ENCODE measurements at regions not wholly inside any gene's neighbourhood (a gene's known extent, or its start where the extent isn't known, plus 50 kb on each side); places are given as distances from the start of the nearest gene placed in this dataset.
"Not testable (repeated sequence)": the region's sequence is repeated elsewhere in the genome, so short reads cannot be mapped to it uniquely, and the experiment has no call there.

DNA sequence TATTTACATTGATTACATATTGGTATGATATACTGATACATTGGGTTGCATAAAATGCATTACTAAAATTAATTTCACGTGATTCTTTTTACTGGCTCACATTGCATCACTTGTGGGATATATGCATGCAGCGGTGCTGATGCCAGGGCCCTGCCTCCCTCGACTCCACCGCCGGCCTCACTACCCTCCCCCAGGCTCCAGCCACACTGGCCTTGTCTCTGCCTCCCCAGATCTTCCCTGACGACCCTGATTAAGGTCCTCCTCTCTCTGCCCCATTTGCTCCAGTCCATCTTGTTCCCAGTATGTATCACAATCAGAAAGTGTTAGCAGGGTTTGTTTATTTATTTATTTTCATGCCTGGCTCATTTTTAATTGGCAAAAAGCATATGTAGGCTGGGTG is 306.8 kb downstream of the FOXL1 start:
- TF ChIP-seq, protein P1, sequence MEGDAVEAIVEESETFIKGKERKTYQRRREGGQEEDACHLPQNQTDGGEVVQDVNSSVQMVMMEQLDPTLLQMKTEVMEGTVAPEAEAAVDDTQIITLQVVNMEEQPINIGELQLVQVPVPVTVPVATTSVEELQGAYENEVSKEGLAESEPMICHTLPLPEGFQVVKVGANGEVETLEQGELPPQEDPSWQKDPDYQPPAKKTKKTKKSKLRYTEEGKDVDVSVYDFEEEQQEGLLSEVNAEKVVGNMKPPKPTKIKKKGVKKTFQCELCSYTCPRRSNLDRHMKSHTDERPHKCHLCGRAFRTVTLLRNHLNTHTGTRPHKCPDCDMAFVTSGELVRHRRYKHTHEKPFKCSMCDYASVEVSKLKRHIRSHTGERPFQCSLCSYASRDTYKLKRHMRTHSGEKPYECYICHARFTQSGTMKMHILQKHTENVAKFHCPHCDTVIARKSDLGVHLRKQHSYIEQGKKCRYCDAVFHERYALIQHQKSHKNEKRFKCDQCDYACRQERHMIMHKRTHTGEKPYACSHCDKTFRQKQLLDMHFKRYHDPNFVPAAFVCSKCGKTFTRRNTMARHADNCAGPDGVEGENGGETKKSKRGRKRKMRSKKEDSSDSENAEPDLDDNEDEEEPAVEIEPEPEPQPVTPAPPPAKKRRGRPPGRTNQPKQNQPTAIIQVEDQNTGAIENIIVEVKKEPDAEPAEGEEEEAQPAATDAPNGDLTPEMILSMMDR (IDR thresholded peaks at IDR 0.05; ENCODE audit: insufficient read depth, missing control alignments) = no peak
- FAIRE-seq (no peak), DNase-seq (ENCODE audit: insufficient read length, low spot score) (no peak)

DNA sequence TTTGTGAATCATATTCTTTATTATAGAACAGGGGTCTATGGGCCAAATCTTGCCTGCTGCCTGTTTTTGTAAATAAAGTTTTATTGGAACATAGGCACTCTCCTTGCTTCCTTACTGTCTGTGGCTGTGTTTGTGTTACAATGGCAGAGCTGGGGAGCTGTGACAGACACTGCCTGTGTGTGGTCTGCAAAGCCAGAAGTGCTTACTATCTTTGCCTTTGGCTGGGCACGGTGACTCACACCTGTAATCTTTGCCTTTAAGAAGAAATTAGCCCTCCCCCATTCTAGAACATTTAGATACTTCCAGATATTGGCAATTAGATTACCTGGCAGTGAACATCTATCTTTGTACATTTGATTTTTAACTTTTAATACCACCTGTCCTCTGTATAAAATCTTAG is 308.3 kb downstream of the FOXL1 start:
- FAIRE-seq (no peak), DNase-seq (ENCODE audit: insufficient read length, low spot score) (no peak)
- TF ChIP-seq, protein P1 (IDR thresholded peaks at IDR 0.05; ENCODE audit: insufficient read depth, missing control alignments) = no peak

DNA sequence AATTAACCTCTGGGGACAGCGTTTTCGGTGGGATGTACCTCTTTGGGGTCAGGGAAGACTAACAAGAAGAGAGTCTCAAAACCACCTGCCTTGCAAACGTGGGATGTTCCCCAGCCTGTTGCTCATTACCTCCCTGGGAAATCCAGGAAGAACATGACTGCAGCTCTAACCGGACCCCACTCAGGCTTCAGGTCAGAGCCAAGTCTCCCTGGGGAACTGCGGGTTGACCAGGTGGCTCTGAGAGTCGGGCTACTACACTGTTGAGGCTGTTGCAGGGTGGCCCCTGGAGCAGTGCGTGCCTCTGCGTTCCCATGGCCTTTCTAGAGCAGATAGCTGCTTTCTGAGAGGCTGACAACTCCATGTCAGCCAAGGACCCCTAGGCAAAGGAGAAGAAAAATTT is 309.1 kb downstream of the FOXL1 start:
- TF ChIP-seq, protein P1 (IDR thresholded peaks at IDR 0.05; ENCODE audit: insufficient read depth, missing control alignments) = no peak

DNA sequence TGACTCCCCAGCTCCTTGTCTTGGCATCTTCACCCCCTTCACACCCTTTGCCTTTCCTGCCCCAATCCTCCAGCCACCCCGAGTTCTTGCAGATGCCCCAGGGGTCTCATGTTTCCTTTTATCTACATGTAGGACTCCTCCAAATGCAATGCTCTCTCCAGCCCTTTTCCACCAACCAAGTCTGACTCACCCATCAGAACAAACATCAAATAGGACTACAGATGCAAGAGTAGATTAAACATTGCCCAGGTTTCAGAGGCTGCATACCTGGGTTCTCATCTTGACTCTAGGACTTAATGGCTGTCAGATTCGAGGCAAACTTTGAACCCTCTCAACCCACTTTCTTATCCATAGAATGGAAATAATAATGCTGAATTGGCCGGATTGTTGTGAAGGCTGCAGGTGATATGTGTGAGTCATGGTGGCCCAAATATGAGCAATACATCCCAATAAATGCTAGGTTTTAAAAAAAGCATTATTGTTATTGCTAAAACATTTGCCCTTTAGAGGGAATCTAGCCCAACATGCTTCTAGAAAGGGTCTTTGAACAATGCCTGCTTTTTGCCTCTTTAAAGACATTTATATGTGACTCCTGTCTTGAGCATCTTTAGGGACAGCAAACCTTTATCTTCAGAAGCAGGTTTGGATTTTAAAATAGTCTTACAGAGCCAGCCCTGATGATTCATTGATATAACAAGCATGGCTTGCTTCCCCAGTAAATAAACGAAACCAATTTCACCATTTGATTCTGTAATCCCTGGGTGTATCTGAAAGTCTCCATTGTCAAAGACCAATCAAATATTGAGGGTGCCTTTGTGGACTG is 310.1 kb downstream of the FOXL1 start:
- TF ChIP-seq, protein P1 (IDR thresholded peaks at IDR 0.05; ENCODE audit: insufficient read depth, missing control alignments) = no peak
- DNase-seq (ENCODE audit: insufficient read length, low spot score) = no peak
- FAIRE-seq = no peak

More for the DNA sequence above, 309.1 kb downstream of the FOXL1 start:
- FAIRE-seq (no peak), DNase-seq (ENCODE audit: insufficient read length, low spot score) (no peak)

DNA sequence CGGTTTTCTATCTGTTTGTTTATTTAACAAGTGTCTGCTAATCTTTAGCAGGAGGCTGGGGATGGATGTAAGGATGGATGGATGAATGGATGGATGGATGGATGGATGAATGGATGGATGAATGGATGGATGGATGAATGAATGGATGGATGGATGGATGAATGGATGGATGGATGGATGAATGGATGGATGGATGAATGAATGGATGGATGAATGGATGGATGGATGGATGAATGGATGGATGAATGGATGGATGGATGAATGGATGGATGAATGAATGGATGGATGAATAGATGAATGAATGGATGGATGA is 310.7 kb downstream of the FOXL1 start:
- not testable (repeated sequence) for FAIRE-seq; DNase-seq (ENCODE audit: insufficient read length, low spot score)

DNA sequence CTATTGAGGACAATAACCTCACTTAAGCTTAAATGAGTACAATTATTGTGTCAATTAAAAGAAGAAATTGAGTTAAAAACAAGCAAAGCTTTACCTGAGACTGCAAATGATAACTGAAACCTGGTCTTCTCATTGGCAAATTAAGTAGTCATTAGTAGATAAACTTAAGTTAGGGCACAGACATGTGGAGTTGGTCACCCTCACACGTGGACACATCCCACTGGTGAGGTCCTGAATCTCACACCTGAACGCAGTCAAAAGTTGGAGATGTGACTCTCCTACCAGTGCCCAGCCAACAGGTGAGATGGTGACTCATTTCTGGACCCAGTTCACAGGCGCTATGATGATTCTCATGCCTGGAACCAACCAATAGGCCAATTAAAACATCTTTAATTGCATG is 311.6 kb downstream of the FOXL1 start:
- TF ChIP-seq, protein P1 (IDR thresholded peaks at IDR 0.05; ENCODE audit: insufficient read depth, missing control alignments) = no peak
- DNase-seq (ENCODE audit: insufficient read length, low spot score) (no peak), FAIRE-seq (no peak)

DNA sequence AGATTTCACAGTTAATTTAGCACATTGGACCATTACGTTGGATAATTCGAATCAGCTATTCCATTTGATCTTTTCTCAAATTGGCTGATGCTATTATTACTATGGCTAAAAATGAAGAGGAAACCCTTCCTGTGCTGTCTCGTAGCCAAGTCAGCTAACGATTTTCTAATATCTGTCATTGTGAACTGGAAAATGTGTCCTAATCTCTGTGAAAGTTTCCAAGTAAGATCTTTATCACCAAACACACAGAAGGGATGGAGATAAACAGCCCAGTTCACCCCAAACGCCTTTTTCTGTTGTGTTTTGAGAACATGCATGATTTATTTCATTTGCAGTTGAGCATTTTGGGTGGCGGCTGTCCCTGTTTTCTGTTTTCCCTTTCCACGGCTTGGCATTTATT is 312.8 kb downstream of the FOXL1 start:
- no peak for FAIRE-seq
- DNase-seq (ENCODE audit: insufficient read length, low spot score) = no peak
- TF ChIP-seq, protein P1 (IDR thresholded peaks at IDR 0.05; ENCODE audit: insufficient read depth, missing control alignments) = no peak

Measured in D721Med (cell line).